Keratinocyte (primary cell): ENCODE measurements at regions not wholly inside any gene's neighbourhood (a gene's known extent, or its start where the extent isn't known, plus 50 kb on each side); places are given as distances from the start of the nearest gene placed in this dataset.

Experiments used
- DNase-seq: peaks from one replicate; pipeline ENCODE4 v3.0.0-alpha.2; 2011; ENCODE audit warnings: low read depth, missing footprints, low spot score
- FAIRE-seq: peaks from 2 replicates; lab custom pipeline; 2011; peaks lifted over from hg19 to GRCh38; lab: Jason Lieb, UNC
- H2AFZ ChIP-seq: 2 replicates; pipeline ENCODE4 v1.6.0; 2012; ENCODE audit warnings: low read length, control low read depth, inconsistent platforms; ENCODE audit not compliant: control insufficient read depth
- H3K27ac ChIP-seq: 2 replicates; pipeline ENCODE4 v1.5.1; 2011; ENCODE audit warnings: low read length; ENCODE audit not compliant: control insufficient read depth, insufficient read depth
- H3K27me3 ChIP-seq: 3 replicates; pipeline ENCODE4 v1.6.0; 2011; ENCODE audit warnings: low read length; ENCODE audit not compliant: control insufficient read depth, insufficient read depth; ENCODE audit errors: extremely low read depth
- H3K36me3 ChIP-seq, 2 experiments: 2 replicates in 1 of 2; 3 replicates in 1 of 2; pipeline ENCODE4 v1.5.1; 2011; ENCODE audit warnings: low read length in 2 of 2, mild to moderate bottlenecking in 1 of 2; ENCODE audit not compliant: control insufficient read depth in 2 of 2, insufficient read depth in 2 of 2; ENCODE audit errors: extremely low read depth in 1 of 2
- H3K4me1 ChIP-seq: 3 replicates; pipeline ENCODE4 v1.5.1; 2011; ENCODE audit warnings: low read length; ENCODE audit not compliant: control insufficient read depth, insufficient read depth; ENCODE audit errors: extremely low read depth
- H3K4me2 ChIP-seq: 3 replicates; pipeline ENCODE4 v1.6.0; 2011; ENCODE audit warnings: low read depth, low read length; ENCODE audit not compliant: control insufficient read depth, insufficient read depth; ENCODE audit errors: extremely low read depth
- H3K4me3 ChIP-seq, 3 experiments: fragments of 200-600 bp in 1 of 3; sonication (generic) in 1 of 3; 2 replicates in 2 of 3; 3 replicates in 1 of 3; pipeline ENCODE4 v1.5.1; 2011 to 2016; ENCODE audit warnings: low read length in 3 of 3, mild to moderate bottlenecking in 3 of 3, control low read depth in 2 of 3, inconsistent platforms in 1 of 3, low read depth in 1 of 3, mixed read lengths in 1 of 3, mixed run types in 1 of 3, moderate library complexity in 1 of 3; ENCODE audit not compliant: control insufficient read depth in 2 of 3, insufficient read depth in 2 of 3; ENCODE audit errors: extremely low read depth in 1 of 3
- H3K79me2 ChIP-seq: 2 replicates; pipeline ENCODE4 v1.6.0; 2012; ENCODE audit warnings: low read length; ENCODE audit not compliant: control insufficient read depth, insufficient read depth
- H3K9ac ChIP-seq: 3 replicates; pipeline ENCODE4 v1.6.0; 2011; ENCODE audit warnings: low read length; ENCODE audit not compliant: control insufficient read depth, insufficient read depth; ENCODE audit errors: extremely low read depth
- H3K9me1 ChIP-seq: 3 replicates; pipeline ENCODE4 v1.6.0; 2011; ENCODE audit warnings: low read length; ENCODE audit not compliant: control insufficient read depth, insufficient read depth; ENCODE audit errors: extremely low read depth
- H3K9me3 ChIP-seq: 2 replicates; pipeline ENCODE4 v1.5.1; 2012; ENCODE audit warnings: low read depth, low read length; ENCODE audit not compliant: control insufficient read depth
- H4K20me1 ChIP-seq: 3 replicates; pipeline ENCODE4 v1.6.0; 2011; ENCODE audit warnings: low read length; ENCODE audit not compliant: control insufficient read depth, insufficient read depth; ENCODE audit errors: extremely low read depth
- EZH2 ChIP-seq: IDR thresholded peaks from one replicate; pipeline ENCODE4 v1.6.1; 2012; ENCODE audit warnings: inconsistent platforms, mild to moderate bottlenecking, low read length, moderate library complexity
- dilution Hi-C: fragments of 300-500 bp; cut with MboI; formaldehyde crosslinking; loops from one replicate; pipeline ENCODE4 v1.7.0; 2020; ENCODE audit warnings: low sequenced_read_pairs; ENCODE audit not compliant: extremely low pct_ligation_motif_present
- TF ChIP-seq, protein P1 (sequence below), 3 experiments: IDR thresholded peaks in 1 of 3; conservative IDR thresholded peaks in 1 of 3; optimal IDR thresholded peaks in 1 of 3; 2 replicates in 2 of 3; 3 replicates in 1 of 3; pipeline versions ENCODE3 to v1.5.1; 2011; ENCODE audit warnings: low read length in 3 of 3, mild to moderate bottlenecking in 3 of 3, moderate library complexity in 2 of 3, control low read depth in 1 of 3, inconsistent platforms in 1 of 3; ENCODE audit not compliant: insufficient read depth in 2 of 3; ENCODE audit errors: extremely low read depth in 1 of 3

DNA sequence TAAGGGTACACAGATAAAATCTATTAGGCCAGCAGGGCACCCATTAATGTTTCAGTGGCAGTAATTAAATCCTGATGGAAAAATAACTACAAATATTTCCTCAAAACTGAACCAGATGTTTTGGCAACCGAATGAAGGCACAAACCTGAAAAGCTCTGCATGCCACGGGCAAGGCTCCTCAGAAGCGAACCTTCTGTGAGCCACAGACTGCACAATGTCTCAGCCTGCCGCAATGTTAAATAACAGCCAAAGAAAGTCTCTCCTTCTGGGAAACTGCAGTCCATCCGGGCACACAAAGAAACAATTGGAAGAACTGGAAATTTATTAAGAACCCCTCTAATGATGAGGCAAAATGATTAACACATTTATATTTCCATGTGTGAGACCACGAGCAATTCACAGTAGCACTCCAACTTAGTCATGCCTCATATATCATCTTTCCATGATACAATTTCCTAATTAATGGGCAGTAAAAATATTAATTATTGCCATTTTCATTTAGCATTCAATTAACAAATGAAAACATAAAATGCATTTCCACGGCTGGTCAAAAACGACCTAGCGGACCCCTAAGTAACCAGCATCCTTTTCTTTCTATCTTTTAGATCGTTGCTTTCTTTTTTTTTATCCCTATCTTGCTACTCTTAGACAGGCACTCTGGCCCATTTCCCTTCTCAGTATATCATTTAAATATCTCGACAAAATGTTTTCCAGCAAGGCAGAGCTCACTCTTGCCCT lies 237.5 kb downstream of the EPHA4 start:
- Histone ChIP-seq H3K79me2 (no peaks in the 10 kb centered on the region), H3K4me3 (no peak overlapping the region), H3K4me1 (no peaks in the 10 kb centered on the region), H4K20me1 (no peaks in the 10 kb centered on the region), H3K36me3 (no peaks in the 10 kb centered on the region), H3K9me3 (no peaks in the 10 kb centered on the region), H2AFZ (no peak overlapping the region), H3K9ac (no peak overlapping the region), H3K9me1 (no peaks in the 10 kb centered on the region), H3K27ac (no peak overlapping the region), H3K4me2 (no peak overlapping the region), H3K27me3 (no peaks in the 10 kb centered on the region)
- dilution Hi-C loops, result no loop called here
- FAIRE-seq, result no peak
- no peak for DNase-seq
- TF ChIP-seq, protein P1, sequence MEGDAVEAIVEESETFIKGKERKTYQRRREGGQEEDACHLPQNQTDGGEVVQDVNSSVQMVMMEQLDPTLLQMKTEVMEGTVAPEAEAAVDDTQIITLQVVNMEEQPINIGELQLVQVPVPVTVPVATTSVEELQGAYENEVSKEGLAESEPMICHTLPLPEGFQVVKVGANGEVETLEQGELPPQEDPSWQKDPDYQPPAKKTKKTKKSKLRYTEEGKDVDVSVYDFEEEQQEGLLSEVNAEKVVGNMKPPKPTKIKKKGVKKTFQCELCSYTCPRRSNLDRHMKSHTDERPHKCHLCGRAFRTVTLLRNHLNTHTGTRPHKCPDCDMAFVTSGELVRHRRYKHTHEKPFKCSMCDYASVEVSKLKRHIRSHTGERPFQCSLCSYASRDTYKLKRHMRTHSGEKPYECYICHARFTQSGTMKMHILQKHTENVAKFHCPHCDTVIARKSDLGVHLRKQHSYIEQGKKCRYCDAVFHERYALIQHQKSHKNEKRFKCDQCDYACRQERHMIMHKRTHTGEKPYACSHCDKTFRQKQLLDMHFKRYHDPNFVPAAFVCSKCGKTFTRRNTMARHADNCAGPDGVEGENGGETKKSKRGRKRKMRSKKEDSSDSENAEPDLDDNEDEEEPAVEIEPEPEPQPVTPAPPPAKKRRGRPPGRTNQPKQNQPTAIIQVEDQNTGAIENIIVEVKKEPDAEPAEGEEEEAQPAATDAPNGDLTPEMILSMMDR (optimal IDR thresholded peaks at IDR 0.05 in 1 of 3, IDR thresholded peaks at IDR 0.05 in 1 of 3, conservative IDR thresholded peaks at IDR 0.05 in 1 of 3; ENCODE audit: extremely low read depth in 1 of 3, insufficient read depth in 2 of 3, low read length in 3 of 3), result no peak
- no peak for TF ChIP-seq EZH2

DNA sequence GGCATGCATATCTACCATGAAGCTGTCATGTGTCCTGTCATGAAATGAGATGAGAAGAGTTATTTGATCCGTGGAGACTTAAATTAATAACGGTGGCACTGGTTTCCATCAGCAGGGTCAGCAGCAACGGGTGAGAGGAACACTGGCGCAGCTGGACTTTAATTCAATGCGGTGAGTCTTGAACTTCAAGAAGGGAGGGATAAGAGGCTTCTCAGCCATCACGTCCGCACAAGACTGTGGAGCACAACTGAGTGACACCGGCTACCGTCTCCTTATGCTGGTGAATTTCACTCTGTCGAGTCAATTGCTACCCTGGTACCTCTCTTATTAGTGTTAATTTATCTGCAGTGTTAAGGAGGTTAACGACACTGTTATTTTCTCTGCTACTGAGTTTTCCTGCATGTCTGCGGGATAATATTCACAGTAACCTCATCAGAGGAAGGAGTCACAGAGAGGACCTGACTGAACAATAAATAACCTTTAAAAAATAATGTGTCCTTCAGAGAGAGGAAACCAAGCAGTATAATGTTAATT lies 236.8 kb downstream of the EPHA4 start:
- H3K36me3 ChIP-seq, result no peaks in the 10 kb centered on the region
- DNase-seq, result no peak

More for the DNA sequence above, 236.8 kb downstream of the EPHA4 start:
- H3K27me3 ChIP-seq, result no peaks in the 10 kb centered on the region
- dilution Hi-C loops, result no loop called here
- H3K4me3 ChIP-seq, result no peak overlapping the region
- no peak for FAIRE-seq
- TF ChIP-seq, protein P1 (optimal IDR thresholded peaks at IDR 0.05 in 1 of 3, IDR thresholded peaks at IDR 0.05 in 1 of 3, conservative IDR thresholded peaks at IDR 0.05 in 1 of 3; ENCODE audit: extremely low read depth in 1 of 3, insufficient read depth in 2 of 3, low read length in 3 of 3), result no peak
- no peak for TF ChIP-seq EZH2
- H3K9ac ChIP-seq, result no peak overlapping the region
- no peaks in the 10 kb centered on the region for H3K79me2 ChIP-seq
- no peaks in the 10 kb centered on the region for H4K20me1 ChIP-seq
- H3K4me1 ChIP-seq, result no peaks in the 10 kb centered on the region
- H3K9me3 ChIP-seq, result no peaks in the 10 kb centered on the region
- H3K9me1 ChIP-seq, result no peaks in the 10 kb centered on the region
- no peak overlapping the region for H3K27ac ChIP-seq
- H2AFZ ChIP-seq, result no peak overlapping the region
- H3K4me2 ChIP-seq, result no peak overlapping the region
